ENCODE measurements at regions not wholly inside any gene's neighbourhood (a gene's known extent, or its start where the extent isn't known, plus 50 kb on each side); places are given as distances from the start of the nearest gene placed in this dataset.

DNA sequence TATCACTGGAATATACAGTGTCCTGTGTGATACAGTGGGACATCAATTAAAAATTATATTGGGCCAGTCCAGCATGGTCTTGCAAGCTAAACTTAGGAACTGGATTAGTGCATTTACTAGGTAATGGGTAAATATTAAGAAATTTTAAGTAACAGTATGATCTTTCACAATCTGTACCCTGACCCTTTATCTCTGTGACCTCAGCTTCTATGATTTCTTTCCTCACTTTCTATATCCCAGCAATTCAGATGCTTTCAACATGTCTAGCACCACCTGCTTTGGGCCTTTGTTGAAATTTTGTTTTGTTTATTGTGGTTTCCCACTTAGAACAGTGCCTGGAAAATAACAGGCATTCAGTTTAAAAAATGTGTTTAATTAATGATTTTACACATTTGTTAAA is 2295.4 kb downstream of the ARAP2 start:
- TF ChIP-seq, protein P1, sequence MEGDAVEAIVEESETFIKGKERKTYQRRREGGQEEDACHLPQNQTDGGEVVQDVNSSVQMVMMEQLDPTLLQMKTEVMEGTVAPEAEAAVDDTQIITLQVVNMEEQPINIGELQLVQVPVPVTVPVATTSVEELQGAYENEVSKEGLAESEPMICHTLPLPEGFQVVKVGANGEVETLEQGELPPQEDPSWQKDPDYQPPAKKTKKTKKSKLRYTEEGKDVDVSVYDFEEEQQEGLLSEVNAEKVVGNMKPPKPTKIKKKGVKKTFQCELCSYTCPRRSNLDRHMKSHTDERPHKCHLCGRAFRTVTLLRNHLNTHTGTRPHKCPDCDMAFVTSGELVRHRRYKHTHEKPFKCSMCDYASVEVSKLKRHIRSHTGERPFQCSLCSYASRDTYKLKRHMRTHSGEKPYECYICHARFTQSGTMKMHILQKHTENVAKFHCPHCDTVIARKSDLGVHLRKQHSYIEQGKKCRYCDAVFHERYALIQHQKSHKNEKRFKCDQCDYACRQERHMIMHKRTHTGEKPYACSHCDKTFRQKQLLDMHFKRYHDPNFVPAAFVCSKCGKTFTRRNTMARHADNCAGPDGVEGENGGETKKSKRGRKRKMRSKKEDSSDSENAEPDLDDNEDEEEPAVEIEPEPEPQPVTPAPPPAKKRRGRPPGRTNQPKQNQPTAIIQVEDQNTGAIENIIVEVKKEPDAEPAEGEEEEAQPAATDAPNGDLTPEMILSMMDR (conservative IDR thresholded peaks at IDR 0.05; ENCODE audit: low read depth, low read length): no peak
- TF ChIP-seq EZH2 (IDR thresholded peaks at IDR 0.05; ENCODE audit: borderline replicate concordance, low read depth, low read length, poor library complexity, severe bottlenecking): no peak
